ENCODE measurements at regions not wholly inside any gene's neighbourhood (a gene's known extent, or its start where the extent isn't known, plus 50 kb on each side); places are given as distances from the start of the nearest gene placed in this dataset.

GRCh38 chr12:112559784-112560183 lies 141.0 kb downstream of the PTPN11 start:
- DNase-seq (ENCODE audit: low spot score): no peak

- no peak for DNase-seq (ENCODE audit: low spot score)
Measured at GRCh38 chr12:112564160-112564784, 145.5 kb downstream of the PTPN11 start.

DNA sequence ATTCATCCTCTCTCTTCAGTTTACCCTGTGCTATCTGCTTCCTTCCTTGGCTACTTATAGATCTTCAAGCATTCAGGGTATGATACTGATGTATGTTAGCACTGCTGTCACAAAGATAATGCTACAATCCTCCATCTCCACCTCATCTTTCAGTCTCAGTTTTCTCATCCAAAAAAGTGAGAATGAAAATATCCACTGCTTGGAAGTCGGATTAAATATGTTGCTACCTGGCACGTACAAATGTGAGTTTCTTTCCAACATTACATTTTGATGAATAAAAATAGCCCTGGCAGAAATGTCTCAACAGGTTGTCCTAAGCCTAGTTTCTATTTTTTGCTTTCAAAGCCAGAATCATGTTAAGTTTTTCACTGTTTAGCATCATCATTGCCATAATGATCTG lies 149.9 kb downstream of the PTPN11 start:
- DNase-seq (ENCODE audit: low spot score): no peak

- DNase-seq (ENCODE audit: low spot score): no peak
Measured at GRCh38 chr12:112570096-112570495, 151.3 kb downstream of the PTPN11 start.

GRCh38 chr12:112573141-112573540 lies 154.4 kb downstream of the PTPN11 start:
- DNase-seq (ENCODE audit: low spot score): no peak

GRCh38 chr12:112574896-112575558 lies 156.3 kb downstream of the PTPN11 start:
- DNase-seq (ENCODE audit: low spot score): no peak

- DNase-seq (ENCODE audit: low spot score): no peak
Measured at GRCh38 chr12:112575559-112576067, 156.9 kb downstream of the PTPN11 start.

DNA sequence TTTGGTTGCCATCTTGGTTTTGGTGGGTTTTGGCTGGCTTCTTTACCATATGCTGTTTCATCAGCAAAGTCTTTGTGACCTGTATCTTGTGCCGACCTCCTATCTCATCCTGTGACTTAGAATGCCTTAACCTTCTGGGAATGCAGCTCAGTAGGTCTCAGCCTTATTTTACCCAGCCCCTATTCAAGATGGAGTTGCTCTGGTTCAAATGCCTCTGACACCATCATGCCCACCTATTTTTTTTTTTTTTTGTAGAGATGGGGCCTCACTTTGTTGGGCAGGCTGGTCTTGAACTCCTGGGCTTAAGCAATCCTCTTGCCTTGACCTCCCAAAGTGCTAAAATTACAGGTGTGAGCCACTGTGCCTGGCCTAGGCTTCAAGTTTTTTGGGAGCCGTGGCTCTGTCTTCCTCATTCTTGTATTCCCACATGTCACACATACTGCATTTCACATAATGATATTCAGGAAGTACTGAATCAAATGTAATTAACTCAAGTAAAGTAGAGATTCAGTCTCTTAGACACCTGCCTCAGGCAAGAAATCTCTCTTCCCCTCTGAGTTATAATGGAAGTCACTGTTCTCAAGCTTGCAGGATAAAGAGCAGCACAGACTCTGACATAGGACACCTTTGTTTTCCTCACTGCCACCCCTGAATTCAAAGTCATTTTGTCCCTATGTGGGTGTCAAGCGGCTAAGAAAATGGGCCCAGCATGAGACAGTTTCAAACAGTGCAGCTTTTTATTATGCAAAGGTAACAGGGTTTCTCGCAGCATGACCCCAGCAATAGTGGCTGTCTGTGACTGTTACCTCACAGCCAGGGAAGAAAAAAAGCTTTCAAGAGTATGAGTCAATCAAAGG lies 159.0 kb downstream of the PTPN11 start:
- DNase-seq (ENCODE audit: low spot score): no peak

GRCh38 chr12:112584266-112584722 lies 165.5 kb downstream of the PTPN11 start:
- peak; percentile 22 for DNase-seq (ENCODE audit: low spot score)

DNA sequence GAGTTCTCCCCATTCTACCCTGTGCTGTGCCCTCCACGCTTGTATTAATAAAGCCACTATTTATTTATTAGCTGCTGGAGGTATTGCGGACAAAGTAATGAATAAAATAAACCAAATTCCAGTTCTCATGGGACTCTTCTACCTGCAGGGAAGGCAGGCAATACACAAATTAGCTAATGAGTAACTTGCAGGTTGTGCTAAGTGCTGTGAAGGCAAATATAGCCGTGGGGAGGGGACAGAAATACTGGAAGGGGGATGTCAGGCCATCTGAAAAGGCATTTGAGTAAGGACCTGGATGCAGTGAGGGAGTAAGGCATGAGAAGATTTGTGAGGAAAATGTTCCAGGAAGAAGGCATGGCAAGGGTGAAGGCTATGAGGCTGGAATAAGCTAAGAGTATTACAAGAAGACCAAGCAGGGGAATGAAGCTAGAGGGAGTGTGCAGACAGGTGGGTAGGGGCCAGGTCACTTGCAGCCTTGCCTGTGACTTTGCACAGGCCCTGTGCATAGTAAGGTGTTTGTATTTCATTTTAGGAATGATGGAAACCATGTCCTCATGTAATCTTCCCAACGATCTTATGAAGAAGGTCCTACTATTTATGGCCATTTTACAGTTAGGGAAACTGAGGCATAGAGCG lies 167.5 kb downstream of the PTPN11 start:
- DNase-seq (ENCODE audit: low spot score): no peak

DNA sequence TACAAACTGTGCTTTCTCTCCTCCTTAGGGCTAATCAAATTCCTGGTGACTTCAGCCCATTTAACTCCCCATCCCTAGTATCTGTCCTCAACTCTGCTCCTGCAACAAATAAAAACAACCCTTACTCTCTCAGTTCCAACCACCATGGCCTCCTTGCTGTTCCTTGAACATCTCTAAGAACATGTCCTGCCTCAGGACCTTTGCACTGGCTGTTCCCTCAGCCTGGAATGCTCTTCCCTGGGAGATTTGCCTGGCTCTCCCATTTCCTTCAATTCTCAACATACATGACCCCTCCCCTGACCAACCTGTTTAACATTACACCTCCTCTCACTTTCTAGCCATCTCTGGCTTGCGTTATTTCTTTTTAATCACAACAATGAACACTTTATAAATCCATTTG lies 170.5 kb downstream of the PTPN11 start:
- DNase-seq (ENCODE audit: low spot score): no peak

- no peak for DNase-seq (ENCODE audit: low spot score)
Measured at GRCh38 chr12:112590281-112590680, 171.5 kb downstream of the PTPN11 start.

GRCh38 chr12:112591488-112591887 lies 172.7 kb downstream of the PTPN11 start:
- DNase-seq (ENCODE audit: low spot score): no peak

- no peak for DNase-seq (ENCODE audit: low spot score)
Measured at GRCh38 chr12:112595410-112595809, 176.7 kb downstream of the PTPN11 start.

DNA sequence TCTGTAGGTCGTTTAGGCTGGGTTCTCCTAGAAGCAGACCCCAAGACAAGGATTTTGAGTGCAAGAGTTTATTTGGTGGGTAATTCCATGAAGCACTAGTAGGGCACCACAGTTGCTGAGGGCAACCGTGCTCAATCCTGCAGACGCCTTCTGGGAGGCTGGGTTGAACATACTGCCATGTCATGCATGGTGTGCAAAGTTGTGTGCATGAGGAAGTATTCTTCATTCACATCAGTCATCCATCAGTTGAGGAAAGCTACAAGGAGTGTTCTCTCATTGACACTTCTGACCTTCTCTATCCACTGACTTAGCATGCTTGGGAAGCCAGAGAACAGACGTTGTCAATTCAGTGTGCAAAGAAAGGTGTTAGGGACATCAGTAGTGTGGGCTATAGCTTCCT lies 179.2 kb downstream of the PTPN11 start:
- no peak for DNase-seq (ENCODE audit: low spot score)

GRCh38 chr12:112598626-112599025 lies 179.9 kb downstream of the PTPN11 start:
- DNase-seq (ENCODE audit: low spot score): no peak

DNA sequence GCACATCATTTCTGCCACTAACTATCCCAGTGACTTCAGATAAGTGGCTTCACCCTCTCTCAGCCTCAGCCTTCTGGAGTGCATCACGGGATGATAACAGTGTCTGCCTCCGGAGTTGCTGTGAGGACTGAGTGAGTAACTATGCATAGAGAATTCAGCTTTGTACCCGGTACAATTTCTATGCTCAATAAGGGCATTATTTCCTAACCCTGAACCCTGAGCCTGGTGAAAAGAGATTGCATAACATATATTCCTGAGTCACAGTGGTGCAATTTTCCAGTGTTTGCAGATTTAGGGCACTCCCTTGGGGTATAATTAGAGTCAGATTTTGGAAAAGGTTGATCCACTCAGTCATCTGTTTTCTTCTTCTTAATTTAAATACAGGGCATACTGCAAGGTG lies 181.1 kb downstream of the PTPN11 start:
- DNase-seq (ENCODE audit: low spot score): no peak

- DNase-seq (ENCODE audit: low spot score): no peak
Measured at GRCh38 chr12:112602150-112602549, 183.4 kb downstream of the PTPN11 start.

DNA sequence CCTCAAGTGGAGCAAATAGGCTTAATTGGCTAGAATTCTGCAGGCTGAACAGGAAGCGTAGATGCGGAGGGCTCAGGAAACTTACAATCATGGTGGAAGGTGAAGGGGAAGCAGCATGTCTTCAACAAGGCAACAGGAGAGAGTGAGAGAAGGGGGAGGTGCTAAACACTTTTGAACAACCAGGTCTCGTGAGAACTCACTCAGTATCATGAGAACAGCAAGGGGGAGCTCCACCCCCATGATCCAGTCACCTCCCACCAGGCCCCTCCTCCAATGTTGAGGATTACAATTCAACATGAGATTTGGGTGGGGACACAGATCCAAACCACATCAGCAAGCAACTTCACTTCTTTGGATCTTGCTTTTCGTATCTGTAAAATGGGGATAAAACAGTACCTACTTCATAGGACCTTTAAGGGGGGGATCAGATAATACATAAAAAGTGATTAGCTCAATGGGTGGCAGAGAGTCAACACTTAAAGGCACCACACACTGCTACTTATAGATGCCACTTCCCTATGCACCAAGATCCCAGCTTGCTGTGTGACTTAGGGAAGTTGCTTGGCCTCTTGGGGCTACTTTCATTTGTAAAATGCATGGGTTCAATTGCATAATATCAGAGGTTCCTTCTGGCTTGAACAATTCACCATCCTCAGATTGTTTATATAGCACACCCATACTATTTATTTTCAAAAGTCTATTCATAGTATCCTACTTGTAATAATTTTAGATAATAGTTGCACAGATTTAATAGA lies 184.8 kb upstream of the RPH3A start:
- DNase-seq (ENCODE audit: low spot score): no peak

- DNase-seq (ENCODE audit: low spot score): no peak
Measured at GRCh38 chr12:112607427-112607826, 184.1 kb upstream of the RPH3A start.

DNA sequence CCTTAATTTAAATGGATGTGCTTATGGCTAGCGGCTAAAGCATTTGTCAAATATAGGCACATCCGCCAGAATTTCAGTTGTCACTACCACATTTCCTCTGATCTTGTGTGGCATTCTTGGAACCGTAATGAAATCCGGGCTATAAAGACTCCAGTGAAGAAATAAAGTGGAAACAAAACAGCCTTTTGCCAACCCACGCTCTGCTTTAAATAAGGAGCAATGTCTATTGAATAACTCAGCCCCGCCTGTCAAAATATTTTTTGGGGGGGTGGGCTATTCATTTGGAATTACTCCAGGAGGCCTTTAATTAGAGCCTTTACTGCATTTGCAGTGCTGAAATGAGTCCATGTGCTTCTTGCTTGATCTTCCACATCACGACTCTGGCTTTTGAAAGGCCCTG lies 179.6 kb upstream of the RPH3A start:
- DNase-seq (ENCODE audit: low spot score): no peak

Measured in HT-29 (cell line).